ENCODE measurements at regions not wholly inside any gene's neighbourhood (a gene's known extent, or its start where the extent isn't known, plus 50 kb on each side); places are given as distances from the start of the nearest gene placed in this dataset.

DNA sequence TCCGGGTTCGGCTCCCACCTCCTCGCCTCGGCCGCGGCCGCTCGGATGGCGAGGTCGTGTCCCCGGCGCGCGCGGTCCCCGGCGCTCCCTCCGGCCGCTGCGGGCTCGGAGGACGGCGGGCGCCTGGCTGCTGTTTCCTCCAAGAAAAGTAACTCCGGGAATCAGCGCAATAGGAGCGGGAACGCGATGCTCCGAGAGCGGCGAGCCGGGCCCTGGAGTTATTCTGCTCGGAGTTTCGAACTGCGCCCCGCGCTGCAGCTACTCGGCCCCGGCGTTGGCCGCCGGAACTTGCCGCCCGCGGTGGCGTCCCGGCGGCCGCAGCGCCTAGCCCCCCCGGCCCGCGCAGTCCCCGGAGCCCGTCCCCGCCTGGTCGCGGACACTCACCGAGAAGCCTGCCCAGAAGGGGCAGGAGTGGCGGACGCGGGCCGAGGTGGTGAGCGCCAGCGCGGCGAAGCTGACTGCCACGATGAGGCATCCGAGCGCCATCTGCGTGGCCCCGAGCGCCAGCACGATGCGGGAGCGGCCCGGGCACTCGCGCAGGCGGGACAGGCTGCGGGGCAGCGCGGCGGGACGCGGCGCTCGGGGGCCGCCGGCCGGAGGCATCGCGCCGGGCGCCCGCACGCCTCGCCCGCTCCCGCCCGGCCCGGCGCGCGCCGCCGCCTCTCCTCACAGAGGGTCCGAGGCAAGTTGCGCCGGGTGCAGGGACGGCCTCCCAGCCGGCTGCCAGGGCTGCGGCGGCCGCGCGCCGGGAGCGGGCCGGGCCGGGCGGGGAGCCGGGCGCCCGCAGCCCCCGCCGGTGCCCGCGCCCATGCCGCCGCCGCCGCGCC is 251.9 kb downstream of the TJP1 start:
- Histone ChIP-seq H3K9me2 (replicated peaks; ENCODE audit: insufficient read depth, low read length) (no peaks in the 10 kb centered on the region), H4K20me1 (ENCODE audit: insufficient read depth, low read depth, low read length) (no peaks in the 10 kb centered on the region), H3K9me3 (ENCODE audit: low read length) (peaks cover 10% of the 10 kb centered on the region), H3K4me2 (ENCODE audit: low read depth, low read length, poor library complexity, severe bottlenecking) (no peak overlapping the region), H3K36me3 (ENCODE audit: insufficient read depth, low read length) (no peaks in the 10 kb centered on the region), H3K27me3 (ENCODE audit: low read length) (no peaks in the 10 kb centered on the region), H3K4me3 (ENCODE audit: low read length) (no peak overlapping the region), H3K9ac (ENCODE audit: low read length) (no peak overlapping the region), H3K4me1 (ENCODE audit: low read length) (no peaks in the 10 kb centered on the region), H3K27ac (ENCODE audit: low read length) (no peak overlapping the region), H3K79me2 (ENCODE audit: low read length) (no peaks in the 10 kb centered on the region), H2AFZ (ENCODE audit: low read length) (no peak overlapping the region)
- DNase-seq: no peak

DNA sequence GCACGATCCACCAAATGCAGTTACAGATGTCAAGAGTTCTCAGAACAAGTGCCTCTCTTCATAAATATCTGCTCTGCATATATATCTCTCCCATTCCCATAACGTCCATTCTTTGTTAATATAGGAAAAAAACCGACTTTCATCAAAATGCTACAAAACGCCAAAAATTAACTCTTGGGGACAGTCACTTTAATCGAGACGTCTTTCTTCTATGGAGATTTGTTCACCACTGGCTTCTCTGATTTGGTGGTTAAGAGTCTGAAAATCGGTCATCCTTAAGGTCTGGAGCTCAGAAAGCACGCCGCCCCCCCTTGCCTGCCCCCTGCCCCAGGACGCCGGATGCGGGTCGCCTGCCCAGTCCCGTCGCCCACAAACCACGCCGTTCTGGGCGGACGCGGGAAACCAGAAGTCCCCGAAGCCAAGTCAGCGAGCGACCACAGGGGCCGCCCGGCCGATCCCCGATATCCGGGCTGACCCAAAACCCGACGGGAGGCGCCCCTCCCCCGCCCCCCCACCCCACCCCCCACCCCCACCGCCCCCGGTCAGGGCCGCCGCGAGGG is 252.7 kb downstream of the TJP1 start:
- no peaks in the 10 kb centered on the region for H3K27me3 ChIP-seq (ENCODE audit: low read length)
- no peak for DNase-seq
- H3K4me3 ChIP-seq (ENCODE audit: low read length): no peak overlapping the region
- no peaks in the 10 kb centered on the region for H3K4me1 ChIP-seq (ENCODE audit: low read length)
- no peaks in the 10 kb centered on the region for H3K9me2 ChIP-seq (replicated peaks; ENCODE audit: insufficient read depth, low read length)
- H3K4me2 ChIP-seq (ENCODE audit: low read depth, low read length, poor library complexity, severe bottlenecking): no peak overlapping the region
- no peaks in the 10 kb centered on the region for H3K79me2 ChIP-seq (ENCODE audit: low read length)
- H3K36me3 ChIP-seq (ENCODE audit: insufficient read depth, low read length): no peaks in the 10 kb centered on the region
- H3K27ac ChIP-seq (ENCODE audit: low read length): no peak overlapping the region
- no peaks in the 10 kb centered on the region for H4K20me1 ChIP-seq (ENCODE audit: insufficient read depth, low read depth, low read length)
- H2AFZ ChIP-seq (ENCODE audit: low read length): no peak overlapping the region
- peaks cover 11% of the 10 kb centered on the region for H3K9me3 ChIP-seq (ENCODE audit: low read length)
- no peak overlapping the region for H3K9ac ChIP-seq (ENCODE audit: low read length)

DNA sequence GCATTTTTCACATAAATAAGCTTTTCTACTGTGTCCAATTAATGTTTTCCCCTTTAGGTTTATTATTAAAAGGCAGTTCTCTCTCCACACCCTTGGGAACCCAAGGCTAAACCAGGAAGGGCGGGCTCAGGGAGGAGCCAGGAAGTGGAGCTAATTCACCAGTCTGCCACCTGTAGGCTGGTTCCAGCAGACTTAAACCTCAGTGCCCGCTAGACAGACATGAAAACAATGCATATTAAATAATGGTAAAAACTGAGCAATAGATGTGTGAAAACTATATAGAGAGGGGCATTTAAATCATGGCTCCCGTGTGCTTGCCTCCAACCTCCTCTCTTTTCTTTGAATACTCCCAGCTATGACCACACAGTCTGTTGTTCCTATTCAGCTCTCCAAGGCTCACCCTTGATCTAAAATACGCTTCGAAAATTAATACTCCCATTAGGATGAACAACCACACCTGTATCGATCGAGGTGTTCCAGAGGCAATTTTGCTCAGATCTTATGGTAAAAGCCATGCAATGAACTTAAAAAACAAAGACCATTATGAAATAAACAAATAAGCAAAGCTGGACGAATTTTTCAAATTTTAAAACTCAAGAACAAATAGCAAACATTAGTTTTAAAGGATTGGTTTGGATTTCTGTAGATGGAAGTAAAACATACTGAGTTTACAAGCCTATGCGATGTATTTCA is 253.3 kb downstream of the TJP1 start:
- H3K36me3 ChIP-seq (ENCODE audit: insufficient read depth, low read length): no peaks in the 10 kb centered on the region
- no peak overlapping the region for H3K27ac ChIP-seq (ENCODE audit: low read length)

DNA sequence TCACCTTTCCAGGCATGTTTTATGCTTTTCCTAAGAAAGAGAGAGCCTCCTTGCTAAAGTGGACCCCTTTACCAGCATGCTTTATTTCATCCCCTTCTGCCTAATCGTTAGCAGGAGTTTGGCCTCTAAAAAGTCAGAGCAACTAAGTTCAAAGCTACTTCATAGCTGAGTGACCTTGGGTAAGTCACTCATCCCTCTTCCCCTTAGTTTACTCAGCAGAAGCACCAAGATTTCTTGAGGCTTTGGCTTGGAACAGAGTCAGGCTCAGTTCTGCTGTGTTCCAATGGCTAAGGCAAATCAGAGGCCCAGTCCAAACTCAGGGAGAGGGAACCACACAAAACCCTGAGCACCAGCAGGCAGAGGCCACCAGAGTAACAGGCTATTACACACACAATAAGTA is 254.9 kb downstream of the TJP1 start:
- no peak overlapping the region for H3K9ac ChIP-seq (ENCODE audit: low read length)
- H3K9me2 ChIP-seq (replicated peaks; ENCODE audit: insufficient read depth, low read length): no peaks in the 10 kb centered on the region
- DNase-seq: no peak
- no peak overlapping the region for H2AFZ ChIP-seq (ENCODE audit: low read length)
- no peaks in the 10 kb centered on the region for H3K36me3 ChIP-seq (ENCODE audit: insufficient read depth, low read length)
- H3K27ac ChIP-seq (ENCODE audit: low read length): no peak overlapping the region
- H3K4me2 ChIP-seq (ENCODE audit: low read depth, low read length, poor library complexity, severe bottlenecking): no peak overlapping the region
- H4K20me1 ChIP-seq (ENCODE audit: insufficient read depth, low read depth, low read length): no peaks in the 10 kb centered on the region
- no peaks in the 10 kb centered on the region for H3K4me1 ChIP-seq (ENCODE audit: low read length)
- H3K4me3 ChIP-seq (ENCODE audit: low read length): no peak overlapping the region
- H3K79me2 ChIP-seq (ENCODE audit: low read length): no peaks in the 10 kb centered on the region
- no peaks in the 10 kb centered on the region for H3K27me3 ChIP-seq (ENCODE audit: low read length)
- H3K9me3 ChIP-seq (ENCODE audit: low read length): peaks cover 9% of the 10 kb centered on the region

More for the DNA sequence above, 253.3 kb downstream of the TJP1 start:
- Histone ChIP-seq H3K4me1 (ENCODE audit: low read length) (no peaks in the 10 kb centered on the region), H3K4me2 (ENCODE audit: low read depth, low read length, poor library complexity, severe bottlenecking) (no peak overlapping the region), H3K9ac (ENCODE audit: low read length) (no peak overlapping the region), H3K79me2 (ENCODE audit: low read length) (no peaks in the 10 kb centered on the region), H3K27me3 (ENCODE audit: low read length) (no peaks in the 10 kb centered on the region), H3K9me3 (ENCODE audit: low read length) (peaks cover 11% of the 10 kb centered on the region), H4K20me1 (ENCODE audit: insufficient read depth, low read depth, low read length) (no peaks in the 10 kb centered on the region), H2AFZ (ENCODE audit: low read length) (no peak overlapping the region), H3K9me2 (replicated peaks; ENCODE audit: insufficient read depth, low read length) (no peaks in the 10 kb centered on the region), H3K4me3 (ENCODE audit: low read length) (no peak overlapping the region)
- DNase-seq: no peak

- no peaks in the 10 kb centered on the region for H3K9me2 ChIP-seq (replicated peaks; ENCODE audit: insufficient read depth, low read length)
- no peak for DNase-seq
- H3K27ac ChIP-seq (ENCODE audit: low read length): no peak overlapping the region
- no peaks in the 10 kb centered on the region for H3K4me1 ChIP-seq (ENCODE audit: low read length)
- no peak overlapping the region for H3K4me3 ChIP-seq (ENCODE audit: low read length)
- no peaks in the 10 kb centered on the region for H3K27me3 ChIP-seq (ENCODE audit: low read length)
- H3K36me3 ChIP-seq (ENCODE audit: insufficient read depth, low read length): no peaks in the 10 kb centered on the region
- no peak overlapping the region for H3K9ac ChIP-seq (ENCODE audit: low read length)
- no peaks in the 10 kb centered on the region for H4K20me1 ChIP-seq (ENCODE audit: insufficient read depth, low read depth, low read length)
- no peaks in the 10 kb centered on the region for H3K79me2 ChIP-seq (ENCODE audit: low read length)
- no peak overlapping the region for H2AFZ ChIP-seq (ENCODE audit: low read length)
- peaks cover 9% of the 10 kb centered on the region for H3K9me3 ChIP-seq (ENCODE audit: low read length)
- no peak overlapping the region for H3K4me2 ChIP-seq (ENCODE audit: low read depth, low read length, poor library complexity, severe bottlenecking)
Measured at GRCh38 chr15:29566914-29567313, 255.4 kb downstream of the TJP1 start.

- no peak overlapping the region for H2AFZ ChIP-seq (ENCODE audit: low read length)
- no peak for DNase-seq
- no peaks in the 10 kb centered on the region for H3K36me3 ChIP-seq (ENCODE audit: insufficient read depth, low read length)
- no peaks in the 10 kb centered on the region for H3K79me2 ChIP-seq (ENCODE audit: low read length)
- H3K4me1 ChIP-seq (ENCODE audit: low read length): no peaks in the 10 kb centered on the region
- H3K4me3 ChIP-seq (ENCODE audit: low read length): no peak overlapping the region
- no peaks in the 10 kb centered on the region for H3K27me3 ChIP-seq (ENCODE audit: low read length)
- no peaks in the 10 kb centered on the region for H4K20me1 ChIP-seq (ENCODE audit: insufficient read depth, low read depth, low read length)
- H3K4me2 ChIP-seq (ENCODE audit: low read depth, low read length, poor library complexity, severe bottlenecking): no peak overlapping the region
- H3K9me3 ChIP-seq (ENCODE audit: low read length): peaks cover 22% of the 10 kb centered on the region
- no peaks in the 10 kb centered on the region for H3K9me2 ChIP-seq (replicated peaks; ENCODE audit: insufficient read depth, low read length)
- no peak overlapping the region for H3K9ac ChIP-seq (ENCODE audit: low read length)
- H3K27ac ChIP-seq (ENCODE audit: low read length): no peak overlapping the region
Measured at GRCh38 chr15:29563112-29563511, 259.2 kb downstream of the TJP1 start.

GRCh38 chr15:29560896-29561295 is 261.4 kb downstream of the TJP1 start:
- H3K36me3 ChIP-seq (ENCODE audit: insufficient read depth, low read length): no peaks in the 10 kb centered on the region
- H3K9me2 ChIP-seq (replicated peaks; ENCODE audit: insufficient read depth, low read length): no peaks in the 10 kb centered on the region
- peaks cover 22% of the 10 kb centered on the region for H3K9me3 ChIP-seq (ENCODE audit: low read length)
- H2AFZ ChIP-seq (ENCODE audit: low read length): no peak overlapping the region
- H3K9ac ChIP-seq (ENCODE audit: low read length): no peak overlapping the region
- H4K20me1 ChIP-seq (ENCODE audit: insufficient read depth, low read depth, low read length): no peaks in the 10 kb centered on the region
- H3K27ac ChIP-seq (ENCODE audit: low read length): no peak overlapping the region
- DNase-seq: no peak
- H3K27me3 ChIP-seq (ENCODE audit: low read length): no peaks in the 10 kb centered on the region
- H3K4me2 ChIP-seq (ENCODE audit: low read depth, low read length, poor library complexity, severe bottlenecking): no peak overlapping the region
- H3K4me1 ChIP-seq (ENCODE audit: low read length): no peaks in the 10 kb centered on the region
- H3K79me2 ChIP-seq (ENCODE audit: low read length): no peaks in the 10 kb centered on the region
- no peak overlapping the region for H3K4me3 ChIP-seq (ENCODE audit: low read length)

GRCh38 chr15:29558261-29558660 is 264.0 kb downstream of the TJP1 start:
- Histone ChIP-seq H3K4me3 (ENCODE audit: low read length) (no peak overlapping the region), H3K27ac (ENCODE audit: low read length) (no peak overlapping the region), H2AFZ (ENCODE audit: low read length) (no peak overlapping the region), H3K4me1 (ENCODE audit: low read length) (no peaks in the 10 kb centered on the region), H3K36me3 (ENCODE audit: insufficient read depth, low read length) (no peaks in the 10 kb centered on the region), H3K9me2 (replicated peaks; ENCODE audit: insufficient read depth, low read length) (no peaks in the 10 kb centered on the region), H3K9me3 (ENCODE audit: low read length) (peaks cover 19% of the 10 kb centered on the region), H3K9ac (ENCODE audit: low read length) (no peak overlapping the region), H4K20me1 (ENCODE audit: insufficient read depth, low read depth, low read length) (no peaks in the 10 kb centered on the region), H3K4me2 (ENCODE audit: low read depth, low read length, poor library complexity, severe bottlenecking) (no peak overlapping the region), H3K27me3 (ENCODE audit: low read length) (no peaks in the 10 kb centered on the region), H3K79me2 (ENCODE audit: low read length) (no peaks in the 10 kb centered on the region)
- DNase-seq: no peak

Measured in Karpas-422 (cell line).